DOHH2 (cell line): ENCODE measurements at regions not wholly inside any gene's neighbourhood (a gene's known extent, or its start where the extent isn't known, plus 50 kb on each side); places are given as distances from the start of the nearest gene placed in this dataset.

Experiments
- H3F3A ChIP-seq: fragments of 200-600 bp; sonication (generic), shearing (Covaris generic); 2 replicates; pipeline ENCODE4 v1.6.0; 2016; ENCODE audit warnings: antibody characterized with exemption, mild to moderate bottlenecking; ENCODE audit not compliant: control insufficient read depth, insufficient read depth
- H3K27ac ChIP-seq: fragments of 200-600 bp; sonication (generic); 2 replicates; pipeline ENCODE4 v1.5.1; 2014; ENCODE audit warnings: low read depth, mild to moderate bottlenecking, low read length, moderate library complexity
- H3K27me3 ChIP-seq: fragments of 200-600 bp; sonication (generic); 2 replicates; pipeline ENCODE4 v1.6.1; 2014; ENCODE audit warnings: mild to moderate bottlenecking, low read length, mixed read lengths; ENCODE audit not compliant: control insufficient read depth
- H3K36me3 ChIP-seq: fragments of 200-600 bp; sonication (generic); 2 replicates; pipeline ENCODE4 v1.6.1; 2014; ENCODE audit warnings: mild to moderate bottlenecking, low read length, moderate library complexity, mixed read lengths; ENCODE audit not compliant: control insufficient read depth
- H3K4me1 ChIP-seq: fragments of 200-600 bp; sonication (generic); 2 replicates; pipeline ENCODE4 v1.6.1; 2014; ENCODE audit warnings: mild to moderate bottlenecking, low read length, mixed read lengths; ENCODE audit not compliant: control insufficient read depth
- H3K4me2 ChIP-seq: fragments of 200-600 bp; sonication (generic); 2 replicates; pipeline ENCODE4 v1.6.0; 2014; ENCODE audit warnings: mild to moderate bottlenecking, low read length, moderate library complexity
- H3K4me3 ChIP-seq: fragments of 200-600 bp; sonication (generic); 2 replicates; pipeline ENCODE4 v1.5.1; 2014; ENCODE audit warnings: mild to moderate bottlenecking, low read length, mixed read lengths
- H3K79me2 ChIP-seq: fragments of 200-600 bp; sonication (generic); 2 replicates; pipeline ENCODE4 v1.6.1; 2014; ENCODE audit warnings: mild to moderate bottlenecking, low read length, mixed read lengths; ENCODE audit not compliant: control insufficient read depth
- H3K9me2 ChIP-seq: fragments of 200-600 bp; sonication (generic); replicated peaks from 2 replicates; pipeline ENCODE4 v1.6.1; 2014; ENCODE audit warnings: mild to moderate bottlenecking, low read length, mixed read lengths; ENCODE audit not compliant: control insufficient read depth
- H3K9me3 ChIP-seq: fragments of 200-600 bp; sonication (generic); 2 replicates; pipeline ENCODE4 v1.6.1; 2014; ENCODE audit warnings: antibody characterized with exemption, low read length, mixed read lengths; ENCODE audit not compliant: control insufficient read depth, insufficient read depth
- H4K20me1 ChIP-seq: fragments of 200-600 bp; sonication (generic); 2 replicates; pipeline ENCODE4 v1.6.0; 2014; ENCODE audit warnings: low read depth, mild to moderate bottlenecking, antibody characterized with exemption, low read length, moderate library complexity; ENCODE audit not compliant: control insufficient read depth, insufficient read depth
- EZH2phosphoT487 ChIP-seq: fragments of 200-600 bp; sonication (generic); IDR thresholded peaks from 2 replicates; pipeline ENCODE4 v1.6.1; 2017; ENCODE audit warnings: borderline replicate concordance, mild to moderate bottlenecking, antibody characterized with exemption, low read length, moderate library complexity, mixed read lengths
- TF ChIP-seq, protein P1 (sequence below): fragments of 200-600 bp; sonication (generic); IDR thresholded peaks from one replicate; pipeline ENCODE4 v1.5.1; 2014; ENCODE audit warnings: antibody characterized with exemption, mild to moderate bottlenecking, low read depth, low read length; ENCODE audit not compliant: poor library complexity, severe bottlenecking

DNA sequence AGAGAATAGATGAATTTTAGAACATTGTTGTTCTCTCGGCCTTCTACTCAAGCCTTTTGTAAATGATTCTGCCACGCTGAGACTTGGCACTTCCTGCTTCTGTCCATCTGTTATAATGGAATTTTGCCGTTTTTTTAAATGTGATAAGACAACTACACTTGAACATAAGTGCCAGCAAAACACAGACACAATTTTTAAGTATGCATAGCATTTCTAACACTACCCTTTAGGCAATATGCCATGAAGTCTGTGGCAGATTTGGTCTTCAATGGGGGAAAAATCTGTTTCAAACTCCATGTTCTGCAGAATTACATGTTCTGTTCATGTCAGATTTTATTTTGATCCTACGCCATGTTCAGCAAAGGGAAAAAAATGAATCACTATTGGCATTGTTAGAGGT is 1170.7 kb upstream of the SLC39A10 start:
- TF ChIP-seq, protein P1, sequence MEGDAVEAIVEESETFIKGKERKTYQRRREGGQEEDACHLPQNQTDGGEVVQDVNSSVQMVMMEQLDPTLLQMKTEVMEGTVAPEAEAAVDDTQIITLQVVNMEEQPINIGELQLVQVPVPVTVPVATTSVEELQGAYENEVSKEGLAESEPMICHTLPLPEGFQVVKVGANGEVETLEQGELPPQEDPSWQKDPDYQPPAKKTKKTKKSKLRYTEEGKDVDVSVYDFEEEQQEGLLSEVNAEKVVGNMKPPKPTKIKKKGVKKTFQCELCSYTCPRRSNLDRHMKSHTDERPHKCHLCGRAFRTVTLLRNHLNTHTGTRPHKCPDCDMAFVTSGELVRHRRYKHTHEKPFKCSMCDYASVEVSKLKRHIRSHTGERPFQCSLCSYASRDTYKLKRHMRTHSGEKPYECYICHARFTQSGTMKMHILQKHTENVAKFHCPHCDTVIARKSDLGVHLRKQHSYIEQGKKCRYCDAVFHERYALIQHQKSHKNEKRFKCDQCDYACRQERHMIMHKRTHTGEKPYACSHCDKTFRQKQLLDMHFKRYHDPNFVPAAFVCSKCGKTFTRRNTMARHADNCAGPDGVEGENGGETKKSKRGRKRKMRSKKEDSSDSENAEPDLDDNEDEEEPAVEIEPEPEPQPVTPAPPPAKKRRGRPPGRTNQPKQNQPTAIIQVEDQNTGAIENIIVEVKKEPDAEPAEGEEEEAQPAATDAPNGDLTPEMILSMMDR = no peak
- TF ChIP-seq EZH2phosphoT487 = no peak

DNA sequence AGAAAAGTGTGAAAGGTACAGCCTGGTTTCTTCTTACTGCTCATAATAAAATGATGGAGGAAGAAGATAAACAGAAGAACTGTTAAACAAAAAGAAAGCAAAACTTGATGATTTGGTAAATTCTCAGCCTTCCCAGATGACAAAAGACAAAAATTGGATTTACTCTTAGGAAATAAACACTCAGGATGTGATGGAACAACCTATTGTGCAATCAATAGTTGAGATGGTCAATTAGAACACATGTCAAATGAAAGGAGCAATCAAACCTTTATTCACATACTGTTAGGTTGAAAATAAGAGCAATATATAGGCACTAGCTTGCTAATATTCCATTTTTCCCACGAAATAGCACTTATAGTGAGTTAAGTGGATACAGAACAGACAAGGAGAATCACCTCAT is 1174.0 kb upstream of the SLC39A10 start:
- Histone ChIP-seq H3K27me3 (no peaks in the 10 kb centered on the region), H3K36me3 (no peaks in the 10 kb centered on the region), H3K4me3 (no peak overlapping the region), H3K9me2 (no peaks in the 10 kb centered on the region), H3K79me2 (no peaks in the 10 kb centered on the region), H3K9me3 (no peaks in the 10 kb centered on the region), H3K4me2 (no peak overlapping the region), H3K27ac (no peak overlapping the region), H4K20me1 (no peaks in the 10 kb centered on the region), H3K4me1 (no peaks in the 10 kb centered on the region), H3F3A (no peaks in the 10 kb centered on the region)
- TF ChIP-seq EZH2phosphoT487 = no peak
- TF ChIP-seq, protein P1 = no peak

More for the DNA sequence above, 1170.7 kb upstream of the SLC39A10 start:
- no peaks in the 10 kb centered on the region for H3F3A ChIP-seq
- H3K4me1 ChIP-seq = no peaks in the 10 kb centered on the region
- H4K20me1 ChIP-seq = no peaks in the 10 kb centered on the region
- no peaks in the 10 kb centered on the region for H3K9me3 ChIP-seq
- H3K4me3 ChIP-seq = no peak overlapping the region
- no peaks in the 10 kb centered on the region for H3K27me3 ChIP-seq
- no peak overlapping the region for H3K4me2 ChIP-seq
- H3K27ac ChIP-seq = no peak overlapping the region
- no peaks in the 10 kb centered on the region for H3K9me2 ChIP-seq
- H3K79me2 ChIP-seq = no peaks in the 10 kb centered on the region
- H3K36me3 ChIP-seq = no peaks in the 10 kb centered on the region

DNA sequence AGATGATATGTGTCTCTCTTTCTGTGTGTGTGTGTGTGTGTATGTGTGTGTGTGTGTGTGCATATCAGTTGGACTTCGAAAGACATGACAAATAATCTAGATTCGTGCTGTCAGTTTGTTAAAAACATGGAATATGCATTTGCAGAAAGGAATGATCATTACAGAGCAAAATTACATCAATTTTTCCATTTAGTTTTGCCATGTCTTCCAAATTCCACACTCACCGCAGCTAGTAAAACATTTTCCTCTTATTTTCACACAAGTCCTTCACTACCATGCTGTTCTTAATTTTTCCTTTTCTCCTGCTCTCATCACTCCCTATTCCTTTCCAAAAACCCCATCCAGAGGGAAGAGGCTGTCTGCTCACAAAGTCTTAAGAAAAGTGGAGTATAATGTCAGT is 1191.4 kb upstream of the SLC39A10 start:
- TF ChIP-seq, protein P1 = no peak
- no peak overlapping the region for H3K4me3 ChIP-seq
- no peak overlapping the region for H3K27ac ChIP-seq
- H3K9me3 ChIP-seq = no peaks in the 10 kb centered on the region
- H3K9me2 ChIP-seq = no peaks in the 10 kb centered on the region
- no peaks in the 10 kb centered on the region for H3K4me1 ChIP-seq
- no peaks in the 10 kb centered on the region for H4K20me1 ChIP-seq
- no peak overlapping the region for H3K4me2 ChIP-seq
- H3F3A ChIP-seq = no peaks in the 10 kb centered on the region
- H3K27me3 ChIP-seq = no peaks in the 10 kb centered on the region
- H3K36me3 ChIP-seq = no peaks in the 10 kb centered on the region
- no peaks in the 10 kb centered on the region for H3K79me2 ChIP-seq
